ENCODE measurements at regions not wholly inside any gene's neighbourhood (a gene's known extent, or its start where the extent isn't known, plus 50 kb on each side); places are given as distances from the start of the nearest gene placed in this dataset.
"Not testable (repeated sequence)": the region's sequence is repeated elsewhere in the genome, so short reads cannot be mapped to it uniquely, and the experiment has no call there.

DNA sequence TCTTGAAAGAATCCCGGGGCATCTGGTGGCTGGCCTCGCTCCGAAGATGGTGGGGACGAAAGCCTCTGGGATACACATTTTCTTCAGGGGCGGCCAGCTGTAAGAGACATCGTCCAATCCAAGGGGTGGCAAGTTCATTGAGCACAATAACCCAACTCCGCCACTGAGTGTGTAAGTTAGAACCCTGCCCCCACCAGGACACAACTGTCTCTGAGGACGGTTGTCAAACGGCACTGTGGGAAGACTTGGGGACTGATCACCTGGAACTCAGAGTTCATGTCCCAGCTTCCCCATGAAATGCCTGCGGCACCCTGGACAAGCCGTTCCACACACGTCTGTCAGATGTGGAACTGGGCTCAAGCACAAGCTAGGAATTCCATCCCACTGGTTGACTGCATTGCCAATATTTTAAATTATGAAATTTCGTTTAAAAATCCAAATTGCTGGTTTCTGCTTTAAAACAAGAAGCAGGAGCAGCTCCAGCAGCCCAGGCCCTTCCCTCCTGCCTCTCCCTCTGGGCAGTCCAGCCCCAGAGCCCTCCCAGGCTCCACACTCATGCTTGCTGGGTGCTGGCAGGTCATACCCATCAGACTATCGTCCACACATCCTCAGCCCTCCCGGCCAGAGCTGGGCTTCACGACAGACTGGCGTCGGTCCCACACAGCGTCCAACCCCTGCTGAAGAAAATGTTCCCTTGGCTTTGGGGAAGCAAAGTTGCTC is 80.9 kb upstream of the AFDN start:
- no peak overlapping the region for H3K4me3 ChIP-seq (ENCODE audit: low read depth in 1 of 2, low read length in 2 of 2)
- no peaks in the 10 kb centered on the region for H3K27me3 ChIP-seq (ENCODE audit: low read depth, low read length)
- H3K36me3 ChIP-seq (ENCODE audit: control insufficient read depth in 1 of 2, insufficient read depth in 2 of 2, low read length in 2 of 2): no peaks in the 10 kb centered on the region
- peaks cover 0 to 6% of the 10 kb centered on the region in 2 donors for H3K9me3 ChIP-seq (ENCODE audit: control insufficient read depth in 1 of 2, low read length in 2 of 2)
- peaks cover 0 to 8% of the 10 kb centered on the region in 2 donors for H3K4me1 ChIP-seq (ENCODE audit: control insufficient read depth in 1 of 2, insufficient read depth in 2 of 2, low read length in 2 of 2)
- H3K27ac ChIP-seq (ENCODE audit: low read length): no peak overlapping the region

DNA sequence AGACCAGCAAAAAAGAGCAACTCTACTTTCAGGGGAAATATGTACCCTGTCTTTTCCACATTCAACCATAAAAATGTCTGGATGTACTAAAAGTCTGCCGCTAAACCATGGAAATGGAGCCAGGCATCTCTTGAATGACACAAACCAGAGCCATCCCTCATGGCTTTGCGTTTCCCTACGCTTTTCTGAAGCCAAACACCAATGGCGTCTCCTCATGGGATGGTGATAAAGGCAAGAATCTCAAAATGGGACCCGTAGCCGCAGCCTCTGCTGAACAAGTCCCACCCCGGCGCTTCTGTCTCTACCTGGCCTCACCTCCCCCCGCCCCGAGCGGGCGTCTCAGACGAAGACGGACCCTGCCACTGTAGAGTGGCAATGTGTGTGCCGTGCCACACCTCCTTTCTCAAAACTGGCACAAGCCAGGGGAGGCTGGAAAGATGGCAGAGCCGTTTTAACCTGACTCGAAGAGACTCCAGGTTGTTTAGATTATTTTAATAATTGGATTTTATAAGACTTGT is 80.3 kb upstream of the AFDN start:
- no peaks in the 10 kb centered on the region for H3K27me3 ChIP-seq (ENCODE audit: low read depth, low read length)
- H3K27ac ChIP-seq (ENCODE audit: low read length): no peak overlapping the region
- H3K9me3 ChIP-seq (ENCODE audit: control insufficient read depth in 1 of 2, low read length in 2 of 2): peaks cover 0 to 6% of the 10 kb centered on the region in 2 donors
- H3K4me1 ChIP-seq (ENCODE audit: control insufficient read depth in 1 of 2, insufficient read depth in 2 of 2, low read length in 2 of 2): peaks cover 0 to 8% of the 10 kb centered on the region in 2 donors
- no peak overlapping the region for H3K4me3 ChIP-seq (ENCODE audit: low read depth in 1 of 2, low read length in 2 of 2)
- no peaks in the 10 kb centered on the region for H3K36me3 ChIP-seq (ENCODE audit: control insufficient read depth in 1 of 2, insufficient read depth in 2 of 2, low read length in 2 of 2)

GRCh38 chr6:167746975-167747374 is 79.7 kb upstream of the AFDN start:
- H3K36me3 ChIP-seq (ENCODE audit: control insufficient read depth in 1 of 2, insufficient read depth in 2 of 2, low read length in 2 of 2): no peaks in the 10 kb centered on the region
- H3K27ac ChIP-seq (ENCODE audit: low read length): no peak overlapping the region
- H3K9me3 ChIP-seq (ENCODE audit: control insufficient read depth in 1 of 2, low read length in 2 of 2): peaks cover 0 to 6% of the 10 kb centered on the region in 2 donors
- H3K4me3 ChIP-seq (ENCODE audit: low read depth in 1 of 2, low read length in 2 of 2): no peak overlapping the region
- no peaks in the 10 kb centered on the region for H3K27me3 ChIP-seq (ENCODE audit: low read depth, low read length)
- H3K4me1 ChIP-seq (ENCODE audit: control insufficient read depth in 1 of 2, insufficient read depth in 2 of 2, low read length in 2 of 2): peaks cover 0 to 8% of the 10 kb centered on the region in 2 donors

GRCh38 chr6:167747645-167748044 is 79.1 kb upstream of the AFDN start:
- Histone ChIP-seq H3K27ac (ENCODE audit: low read length) (no peak overlapping the region), H3K36me3 (ENCODE audit: control insufficient read depth in 1 of 2, insufficient read depth in 2 of 2, low read length in 2 of 2) (no peaks in the 10 kb centered on the region), H3K27me3 (ENCODE audit: low read depth, low read length) (no peaks in the 10 kb centered on the region), H3K4me1 (ENCODE audit: control insufficient read depth in 1 of 2, insufficient read depth in 2 of 2, low read length in 2 of 2) (peaks cover 0 to 8% of the 10 kb centered on the region in 2 donors), H3K4me3 (ENCODE audit: low read depth in 1 of 2, low read length in 2 of 2) (no peak overlapping the region), H3K9me3 (ENCODE audit: control insufficient read depth in 1 of 2, low read length in 2 of 2) (peaks cover 0 to 6% of the 10 kb centered on the region in 2 donors)

GRCh38 chr6:167748046-167748445 is 78.7 kb upstream of the AFDN start:
- Histone ChIP-seq H3K27ac (ENCODE audit: low read length) (no peak overlapping the region), H3K27me3 (ENCODE audit: low read depth, low read length) (no peaks in the 10 kb centered on the region), H3K36me3 (ENCODE audit: control insufficient read depth in 1 of 2, insufficient read depth in 2 of 2, low read length in 2 of 2) (no peaks in the 10 kb centered on the region), H3K4me3 (ENCODE audit: low read depth in 1 of 2, low read length in 2 of 2) (no peak overlapping the region), H3K4me1 (ENCODE audit: control insufficient read depth in 1 of 2, insufficient read depth in 2 of 2, low read length in 2 of 2) (peaks cover 0 to 8% of the 10 kb centered on the region in 2 donors), H3K9me3 (ENCODE audit: control insufficient read depth in 1 of 2, low read length in 2 of 2) (peaks cover 0 to 6% of the 10 kb centered on the region in 2 donors)

DNA sequence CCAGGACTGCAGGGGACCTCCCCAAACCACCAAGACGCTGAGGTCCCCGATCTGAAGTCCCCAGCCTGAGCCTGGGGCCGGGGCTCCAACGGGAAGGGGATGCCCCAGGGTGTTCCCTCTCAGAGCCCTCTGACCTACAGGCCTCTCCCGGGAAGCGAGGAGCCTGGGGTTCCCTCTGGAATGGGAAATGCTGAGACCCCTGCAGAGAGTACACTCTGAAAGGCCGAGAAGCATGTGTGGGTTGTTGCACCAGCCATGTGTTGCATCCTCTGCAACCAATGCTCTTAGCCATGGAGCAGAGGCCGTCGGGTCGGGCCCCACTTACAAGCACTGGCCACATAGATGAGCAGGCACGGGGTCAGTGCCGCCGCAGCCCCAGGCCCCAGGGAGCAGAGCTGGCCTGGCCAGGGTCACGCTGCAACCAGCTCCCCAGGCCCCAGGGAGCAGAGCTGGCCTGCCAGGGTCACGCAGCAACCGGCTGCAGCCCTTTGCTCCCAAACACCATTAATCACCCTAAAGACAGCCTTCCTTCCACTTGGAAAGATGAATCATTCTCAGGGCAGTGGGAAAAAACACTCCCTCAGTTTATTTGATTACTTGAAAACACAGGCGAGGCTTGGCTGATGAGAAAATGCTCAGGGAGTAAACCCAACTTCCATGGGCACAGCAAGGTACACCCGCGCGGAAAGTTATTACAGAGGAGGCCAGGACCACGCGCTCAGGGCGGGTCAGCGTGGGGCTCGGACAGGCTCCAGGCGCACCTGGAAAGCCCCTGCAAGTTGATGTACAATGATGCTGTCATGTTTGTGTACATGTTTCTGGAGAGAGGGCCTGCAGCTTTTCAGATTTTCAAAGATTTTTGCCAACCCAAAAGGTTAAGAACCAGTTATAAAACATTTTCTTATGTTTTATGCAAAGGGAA is 78.0 kb upstream of the AFDN start:
- Histone ChIP-seq H3K27ac (ENCODE audit: low read length) (no peak overlapping the region), H3K36me3 (ENCODE audit: control insufficient read depth in 1 of 2, insufficient read depth in 2 of 2, low read length in 2 of 2) (no peaks in the 10 kb centered on the region), H3K4me3 (ENCODE audit: low read depth in 1 of 2, low read length in 2 of 2) (no peak overlapping the region), H3K27me3 (ENCODE audit: low read depth, low read length) (no peaks in the 10 kb centered on the region), H3K9me3 (ENCODE audit: control insufficient read depth in 1 of 2, low read length in 2 of 2) (peaks cover 0 to 4% of the 10 kb centered on the region in 2 donors), H3K4me1 (ENCODE audit: control insufficient read depth in 1 of 2, insufficient read depth in 2 of 2, low read length in 2 of 2) (peaks cover 0 to 8% of the 10 kb centered on the region in 2 donors)

DNA sequence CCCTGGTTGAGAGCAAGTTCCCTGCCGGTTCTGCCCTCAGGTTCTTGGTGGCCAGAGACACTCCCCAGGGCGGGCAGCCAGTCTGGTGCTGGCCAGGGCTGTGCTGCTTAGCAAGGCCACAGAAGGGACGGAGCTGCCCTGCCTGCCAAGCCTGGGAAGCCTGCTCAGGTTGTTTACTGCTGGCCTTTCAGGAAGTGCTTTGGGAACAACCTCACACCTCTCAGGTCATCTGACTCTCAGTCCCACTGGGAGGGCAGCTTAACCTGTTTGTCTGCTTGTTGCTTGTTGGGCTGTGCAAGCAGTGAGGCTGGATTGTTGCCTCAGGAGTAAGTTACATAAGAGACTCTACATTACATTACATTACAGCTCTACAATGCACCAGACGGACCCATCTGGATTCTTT is 75.8 kb upstream of the AFDN start:
- Histone ChIP-seq H3K36me3 (ENCODE audit: control insufficient read depth in 1 of 2, insufficient read depth in 2 of 2, low read length in 2 of 2) (no peaks in the 10 kb centered on the region), H3K4me3 (ENCODE audit: low read depth in 1 of 2, low read length in 2 of 2) (no peak overlapping the region), H3K4me1 (ENCODE audit: control insufficient read depth in 1 of 2, insufficient read depth in 2 of 2, low read length in 2 of 2) (peaks cover 0 to 4% of the 10 kb centered on the region in 2 donors), H3K9me3 (ENCODE audit: control insufficient read depth in 1 of 2, low read length in 2 of 2) (no peaks in the 10 kb centered on the region), H3K27me3 (ENCODE audit: low read depth, low read length) (no peaks in the 10 kb centered on the region), H3K27ac (ENCODE audit: low read length) (no peak overlapping the region)

- Histone ChIP-seq H3K27me3 (ENCODE audit: low read depth, low read length) (no peaks in the 10 kb centered on the region), H3K27ac (ENCODE audit: low read length) (no peak overlapping the region), H3K36me3 (ENCODE audit: control insufficient read depth in 1 of 2, insufficient read depth in 2 of 2, low read length in 2 of 2) (no peaks in the 10 kb centered on the region), H3K4me1 (ENCODE audit: control insufficient read depth in 1 of 2, insufficient read depth in 2 of 2, low read length in 2 of 2) (no peaks in the 10 kb centered on the region), H3K9me3 (ENCODE audit: control insufficient read depth in 1 of 2, low read length in 2 of 2) (no peaks in the 10 kb centered on the region), H3K4me3 (ENCODE audit: low read depth in 1 of 2, low read length in 2 of 2) (no peak overlapping the region)
Measured at GRCh38 chr6:167751579-167752115, 75.1 kb upstream of the AFDN start.

- H3K4me1 ChIP-seq (ENCODE audit: control insufficient read depth in 1 of 2, insufficient read depth in 2 of 2, low read length in 2 of 2); H3K27ac ChIP-seq (ENCODE audit: low read length); H3K9me3 ChIP-seq (ENCODE audit: control insufficient read depth in 1 of 2, low read length in 2 of 2); H3K36me3 ChIP-seq (ENCODE audit: control insufficient read depth in 1 of 2, insufficient read depth in 2 of 2, low read length in 2 of 2); H3K27me3 ChIP-seq (ENCODE audit: low read depth, low read length); H3K4me3 ChIP-seq (ENCODE audit: low read depth in 1 of 2, low read length in 2 of 2): not testable (repeated sequence)
Measured at GRCh38 chr6:167753281-167753680, 73.4 kb upstream of the AFDN start.

DNA sequence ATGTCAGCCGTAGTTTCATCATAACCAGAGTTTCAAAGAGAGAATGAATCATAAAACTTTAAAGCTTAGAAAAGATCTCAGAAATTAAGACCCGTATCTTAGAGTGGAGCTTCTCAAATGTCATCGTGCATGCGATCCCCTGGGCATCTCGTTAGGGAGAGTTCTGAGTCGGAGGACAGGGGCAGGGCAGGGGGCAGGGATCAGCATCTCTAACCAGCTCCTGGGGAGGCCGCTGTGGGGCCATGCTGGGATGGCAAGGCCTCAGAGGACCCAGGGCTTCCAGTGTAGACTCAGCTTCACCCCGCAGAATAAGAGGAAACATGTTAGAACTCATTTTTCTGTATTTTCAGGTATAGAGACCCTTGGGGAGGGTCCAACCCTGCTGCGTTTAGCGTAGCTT is 72.0 kb upstream of the AFDN start:
- no peaks in the 10 kb centered on the region for H3K36me3 ChIP-seq (ENCODE audit: control insufficient read depth in 1 of 2, insufficient read depth in 2 of 2, low read length in 2 of 2)
- H3K4me3 ChIP-seq (ENCODE audit: low read depth in 1 of 2, low read length in 2 of 2): no peak overlapping the region
- no peaks in the 10 kb centered on the region for H3K4me1 ChIP-seq (ENCODE audit: control insufficient read depth in 1 of 2, insufficient read depth in 2 of 2, low read length in 2 of 2)
- H3K9me3 ChIP-seq (ENCODE audit: control insufficient read depth in 1 of 2, low read length in 2 of 2): no peaks in the 10 kb centered on the region
- no peak overlapping the region for H3K27ac ChIP-seq (ENCODE audit: low read length)
- no peaks in the 10 kb centered on the region for H3K27me3 ChIP-seq (ENCODE audit: low read depth, low read length)

- Histone ChIP-seq H3K9me3 (ENCODE audit: control insufficient read depth in 1 of 2, low read length in 2 of 2) (no peaks in the 10 kb centered on the region), H3K36me3 (ENCODE audit: control insufficient read depth in 1 of 2, insufficient read depth in 2 of 2, low read length in 2 of 2) (no peaks in the 10 kb centered on the region), H3K27ac (ENCODE audit: low read length) (no peak overlapping the region), H3K4me1 (ENCODE audit: control insufficient read depth in 1 of 2, insufficient read depth in 2 of 2, low read length in 2 of 2) (no peaks in the 10 kb centered on the region), H3K4me3 (ENCODE audit: low read depth in 1 of 2, low read length in 2 of 2) (no peak overlapping the region), H3K27me3 (ENCODE audit: low read depth, low read length) (no peaks in the 10 kb centered on the region)
Measured at GRCh38 chr6:167755461-167755860, 71.2 kb upstream of the AFDN start.
